GM21526 (cell line): ENCODE measurements at regions not wholly inside any gene's neighbourhood (a gene's known extent, or its start where the extent isn't known, plus 50 kb on each side); places are given as distances from the start of the nearest gene placed in this dataset.

Experiments
- ATAC-seq: cut with Tn5 transposase; IDR thresholded peaks from one replicate; pipeline ENCODE4 v1.9.1; 2021; ENCODE audit warnings: moderate library complexity; ENCODE audit not compliant: unreplicated experiment, low FRiP score

GRCh38 chr1:168391851-168392681 is 111.4 kb downstream of the TBX19 start:
- no peak for ATAC-seq

GRCh38 chr1:168390271-168390670 is 109.6 kb downstream of the TBX19 start:
- ATAC-seq = no peak

DNA sequence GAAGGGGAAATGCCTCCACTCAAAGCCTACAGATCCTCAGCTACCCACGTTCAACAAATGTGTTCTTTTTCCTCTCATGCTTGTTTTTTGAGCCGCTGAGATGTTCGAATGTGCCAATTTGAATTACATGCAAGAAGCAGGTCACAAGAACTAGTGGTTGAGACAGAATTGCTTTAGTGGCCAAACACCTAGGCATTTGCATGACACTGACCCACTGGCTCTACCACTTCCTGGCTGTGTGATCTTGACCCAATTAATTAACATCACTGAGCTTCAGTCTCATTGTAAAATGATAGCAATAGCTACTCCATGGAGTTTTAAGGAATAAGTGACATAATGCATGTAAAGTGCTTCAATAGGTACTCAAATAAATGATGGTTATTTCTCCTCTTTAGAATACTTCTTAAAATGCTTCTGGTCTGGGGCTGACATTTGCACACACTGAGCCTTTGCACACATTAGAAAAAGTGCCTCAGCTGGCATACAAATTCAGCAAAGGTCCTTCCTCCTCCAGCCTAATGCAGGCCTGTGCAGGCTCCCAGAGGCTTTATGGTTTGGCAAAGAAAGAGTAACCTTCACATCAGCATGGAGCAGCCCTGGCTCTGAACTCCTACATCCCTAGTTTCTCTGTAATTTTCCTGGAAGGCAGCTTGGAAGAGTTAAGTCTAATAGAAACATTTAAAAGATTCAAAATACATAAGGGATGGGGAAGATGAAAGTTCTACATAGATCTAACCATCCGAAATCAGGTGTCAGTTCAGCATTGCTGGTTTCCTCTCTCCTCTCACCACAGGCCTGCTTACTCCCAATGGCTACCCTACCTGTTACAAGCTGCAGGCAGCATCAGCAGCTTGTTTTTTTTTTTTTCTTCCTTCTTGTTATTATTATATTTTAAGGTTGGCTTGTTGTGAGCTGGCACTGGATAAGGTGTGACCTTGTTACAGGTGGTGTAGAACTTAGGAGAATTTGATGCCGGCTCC is 107.4 kb downstream of the TBX19 start:
- ATAC-seq = no peak

DNA sequence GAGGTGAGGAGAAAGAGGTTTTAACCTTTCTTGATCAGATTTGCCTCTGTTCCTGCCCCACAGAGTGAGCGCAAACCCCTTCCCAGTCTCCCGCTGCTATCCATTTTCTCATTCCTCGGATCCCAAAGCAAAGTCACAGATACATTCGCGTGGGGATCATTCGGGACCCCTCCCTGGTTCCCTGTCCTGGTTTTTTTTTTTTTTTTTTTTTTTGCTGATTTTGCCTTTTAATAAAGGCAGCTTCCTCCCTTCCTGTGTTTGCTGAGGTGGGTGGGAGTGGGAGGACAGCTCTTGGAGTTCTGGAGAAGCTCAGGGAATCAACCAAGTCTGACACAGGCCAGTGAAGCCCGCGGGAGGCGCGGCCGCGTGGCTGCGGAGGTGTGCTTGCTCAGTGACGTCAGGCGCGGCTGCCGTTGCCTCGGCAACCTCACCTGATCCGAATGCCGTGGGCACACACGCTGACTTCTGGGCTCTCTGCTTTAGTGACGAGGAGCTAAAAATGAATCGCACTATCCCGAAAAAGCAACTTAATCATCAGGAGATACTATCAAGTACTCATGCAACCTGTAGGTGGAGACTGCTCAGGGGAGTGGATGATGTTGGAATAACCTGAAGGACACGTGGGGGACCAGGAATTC is 106.4 kb downstream of the TBX19 start:
- ATAC-seq = no peak

- no peak for ATAC-seq
Measured at GRCh38 chr1:168386492-168386891, 105.8 kb downstream of the TBX19 start.

- ATAC-seq = no peak
Measured at GRCh38 chr1:168381850-168382249, 101.2 kb downstream of the TBX19 start.

DNA sequence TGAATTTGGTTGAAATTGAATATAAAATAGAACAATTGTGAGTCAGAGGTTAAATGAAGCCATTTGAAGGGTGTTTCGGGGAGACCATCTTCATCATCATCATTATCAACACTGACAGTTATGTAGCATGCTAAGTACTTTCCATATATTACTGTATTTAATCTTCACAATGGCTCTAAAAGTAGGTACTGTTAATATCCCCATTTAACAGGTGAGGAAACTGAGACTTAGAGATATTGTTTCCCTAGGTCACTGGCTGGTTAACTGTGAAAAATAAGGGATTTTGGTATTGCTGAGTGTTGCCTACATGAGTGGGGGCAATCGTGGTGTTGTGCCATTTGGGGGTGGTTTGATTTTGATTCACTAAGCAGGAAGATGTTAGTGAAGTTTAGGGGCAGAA is 100.3 kb downstream of the TBX19 start:
- no peak for ATAC-seq

DNA sequence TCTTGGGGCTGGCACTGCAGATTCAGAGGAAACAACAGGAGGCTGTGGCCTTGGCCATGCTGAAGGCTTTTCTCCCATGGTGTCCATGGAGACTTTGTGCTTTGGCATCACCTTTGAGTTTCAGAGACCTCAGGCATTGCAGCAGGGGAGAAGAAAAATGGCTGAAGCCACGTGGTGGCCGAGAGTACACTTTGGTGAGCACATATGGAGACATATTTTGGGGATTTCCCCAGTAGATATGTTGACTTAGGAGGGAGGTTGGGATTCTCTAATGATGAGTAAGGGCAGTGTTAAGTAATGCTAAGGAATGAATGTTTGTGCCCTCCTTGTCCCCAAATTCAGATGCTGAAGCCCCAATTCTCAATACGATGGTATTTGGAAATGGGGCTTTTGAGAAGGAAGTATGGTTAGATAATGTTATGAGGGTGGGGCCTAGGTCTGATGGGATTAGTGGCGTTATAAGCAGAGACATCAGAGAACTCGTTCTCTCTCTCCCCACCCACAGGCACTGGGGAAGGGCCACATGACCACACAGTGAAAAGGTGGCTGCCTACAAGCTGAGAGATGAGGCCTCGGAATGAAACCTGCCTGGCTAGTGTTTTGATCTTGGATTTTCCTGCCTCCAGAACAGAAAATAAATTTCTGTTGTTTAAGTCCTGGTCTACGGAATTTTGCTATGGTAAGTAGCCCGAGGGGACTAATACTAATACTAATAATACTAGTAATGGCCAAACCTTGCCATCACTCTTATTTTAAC is 98.6 kb downstream of the TBX19 start:
- no peak for ATAC-seq

- no peak for ATAC-seq
Measured at GRCh38 chr1:168375566-168376300, 95.1 kb downstream of the TBX19 start.

DNA sequence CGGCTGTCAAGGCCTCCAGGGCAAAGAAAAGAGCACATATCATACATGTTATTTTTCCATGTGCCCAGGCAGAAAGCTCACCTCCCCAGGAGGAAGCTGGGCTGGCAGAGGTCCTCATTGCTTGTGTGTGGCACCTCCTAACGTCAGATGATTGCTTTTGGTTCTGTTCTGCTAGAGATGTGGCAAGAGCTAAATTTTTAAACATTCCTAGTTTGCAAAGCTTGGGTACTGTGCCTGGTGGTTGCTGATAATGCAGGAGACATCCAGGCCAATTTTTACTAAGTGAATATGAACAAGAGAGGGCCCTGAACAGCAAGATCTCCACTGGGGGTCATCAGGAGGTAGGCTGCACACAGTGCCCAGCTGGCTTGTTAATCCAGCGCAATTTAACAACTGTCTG is 93.9 kb downstream of the TBX19 start:
- ATAC-seq = no peak

GRCh38 chr1:168373869-168374268 is 93.2 kb downstream of the TBX19 start:
- no peak for ATAC-seq

DNA sequence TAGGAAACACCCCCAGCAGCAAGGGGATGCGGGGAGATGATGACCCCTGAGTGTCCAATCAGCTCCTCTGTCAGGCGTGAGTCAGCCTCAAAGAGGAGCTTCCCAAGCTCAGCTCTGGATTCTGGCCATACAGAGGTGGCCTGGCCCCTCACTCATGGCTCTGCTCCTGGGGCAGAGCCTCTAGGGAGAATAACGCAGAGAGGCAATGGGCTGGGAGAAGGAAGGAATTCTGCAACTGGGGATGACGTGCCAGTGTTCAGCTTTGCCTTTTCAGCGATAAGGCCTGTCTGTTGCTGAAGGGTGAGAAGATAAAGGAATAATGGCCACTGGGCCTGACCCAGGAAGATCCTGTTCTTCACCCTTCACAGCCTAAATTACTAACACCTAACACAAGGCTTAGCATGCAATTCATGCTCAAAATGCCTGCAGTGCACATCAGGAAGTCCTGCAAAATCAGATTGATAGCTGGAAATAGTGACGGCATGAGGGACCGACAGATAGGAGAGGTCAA is 92.2 kb downstream of the TBX19 start:
- no peak for ATAC-seq

- no peak for ATAC-seq
Measured at GRCh38 chr1:168372307-168372706, 91.6 kb downstream of the TBX19 start.

- ATAC-seq = no peak
Measured at GRCh38 chr1:168371477-168371876, 90.8 kb downstream of the TBX19 start.

DNA sequence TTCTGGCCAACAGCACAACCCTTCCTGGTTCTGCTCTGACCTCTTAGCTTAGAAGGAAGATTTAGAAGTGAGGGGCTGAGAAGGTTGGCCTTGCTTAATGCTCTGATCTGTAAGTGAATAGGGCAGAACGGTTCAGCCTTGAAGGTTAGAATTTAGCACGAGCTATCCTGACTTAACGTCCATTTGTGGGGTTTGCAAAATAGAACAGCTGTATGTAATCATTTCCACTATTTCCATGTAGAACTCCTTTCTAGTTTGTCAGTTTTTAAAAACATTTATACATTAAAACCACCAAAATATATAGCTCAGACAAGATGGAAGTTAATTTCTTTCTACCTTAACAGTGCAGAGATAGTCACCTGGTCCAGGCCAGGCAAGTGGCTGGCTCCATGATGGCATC is 89.9 kb downstream of the TBX19 start:
- ATAC-seq = no peak

DNA sequence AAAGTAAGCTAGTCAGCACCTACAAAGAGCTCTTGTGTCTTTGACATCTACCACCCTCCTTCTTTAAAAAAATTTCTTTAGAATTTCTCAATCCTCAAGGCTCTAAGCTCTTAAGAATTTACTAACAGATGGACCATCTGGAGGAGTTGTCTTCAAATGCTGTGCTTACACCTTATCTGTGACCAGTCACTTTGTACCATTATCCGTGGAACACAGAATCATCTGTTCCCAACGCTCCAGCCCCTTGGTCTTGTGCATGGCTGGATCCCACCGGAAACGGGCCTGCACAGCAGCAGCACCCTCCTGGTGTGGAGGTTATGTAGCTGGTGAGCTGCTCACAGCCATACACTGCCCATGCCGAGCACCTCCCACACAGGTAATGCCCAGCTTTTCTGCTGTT is 89.0 kb downstream of the TBX19 start:
- no peak for ATAC-seq

DNA sequence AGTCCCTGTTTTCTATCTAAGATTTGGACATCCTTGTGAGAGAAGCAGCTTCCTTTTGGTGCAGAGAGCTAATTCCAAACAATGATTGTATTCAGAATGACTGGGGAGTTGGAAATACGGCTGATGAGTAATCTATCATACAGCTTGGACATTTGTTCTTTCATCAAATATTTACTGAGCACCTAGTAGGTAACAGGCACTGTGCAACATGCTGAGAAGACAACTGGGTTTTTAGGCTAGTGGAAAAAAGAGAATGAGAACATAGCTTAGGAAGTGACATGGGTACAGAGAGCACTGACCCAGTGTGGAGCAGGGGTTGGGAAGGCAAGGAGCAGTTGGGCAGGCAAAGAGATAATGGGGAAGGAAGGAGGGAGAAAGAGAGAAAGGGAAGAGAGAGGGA is 87.5 kb downstream of the TBX19 start:
- no peak for ATAC-seq

DNA sequence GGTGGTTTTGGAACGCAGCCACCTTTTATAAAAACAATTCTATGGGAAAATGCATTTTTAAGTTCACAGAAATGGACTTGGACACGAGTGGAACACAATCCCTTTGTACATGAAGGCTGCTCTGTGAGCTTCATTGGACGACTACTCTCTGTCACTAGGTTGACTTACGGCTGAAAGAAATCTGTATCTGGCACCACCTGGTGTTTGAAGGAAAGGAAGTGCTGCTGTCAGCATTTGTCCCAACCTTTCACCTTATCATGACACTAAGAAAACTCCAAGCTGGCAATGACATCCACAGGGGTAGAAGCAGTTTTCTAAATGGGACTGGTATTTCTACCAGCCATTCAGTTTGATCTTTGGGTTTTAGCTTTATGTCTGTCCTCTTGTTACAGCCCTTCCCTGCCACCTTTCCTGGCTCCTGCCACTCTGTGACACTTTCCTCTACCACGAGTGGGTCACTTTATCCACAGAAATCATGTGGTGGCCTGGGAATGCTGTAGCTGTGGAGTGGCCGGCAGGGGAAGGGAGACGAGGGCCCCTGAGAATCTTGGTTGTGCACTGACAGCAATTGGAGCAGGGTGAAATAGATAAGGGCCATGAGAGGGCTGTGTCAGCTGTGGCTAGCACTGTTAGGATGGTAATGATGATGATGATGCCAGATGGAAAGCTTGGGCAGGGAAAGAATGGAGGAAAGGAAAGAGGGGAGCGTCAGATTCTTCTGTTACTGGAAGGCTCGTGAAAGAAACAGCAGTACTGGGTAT is 85.2 kb downstream of the TBX19 start:
- no peak for ATAC-seq
